Ovary (tissue), 7 donors: ENCODE measurements at regions not wholly inside any gene's neighbourhood (a gene's known extent, or its start where the extent isn't known, plus 50 kb on each side); places are given as distances from the start of the nearest gene placed in this dataset.

Experiments used
- DNase-seq, 5 donors: peaks; one replicate each; pipeline ENCODE4 v3.0.0-alpha.2; 2019 to 2020
- H3K27ac ChIP-seq, 2 donors: fragments of 200-600 bp; one replicate each; pipeline versions ENCODE4 v1.5.1 to v1.8.0; 2019 to 2022
- H3K27me3 ChIP-seq: fragments of 200-600 bp; one replicate; pipeline ENCODE4 v1.8.0; 2022
- H3K36me3 ChIP-seq: fragments of 200-600 bp; sonication (generic); one replicate; pipeline ENCODE4 v1.5.1; 2019
- H3K4me1 ChIP-seq: one replicate; pipeline ENCODE4 v1.8.1; 2013; ENCODE audit warnings: mild to moderate bottlenecking, moderate library complexity; ENCODE audit not compliant: insufficient read depth
- H3K4me3 ChIP-seq: fragments of 200-600 bp; sonication (generic); one replicate; pipeline ENCODE4 v1.5.1; 2017
- H3K9me3 ChIP-seq, 2 donors: fragments of 200-600 bp in 1 of 2; sonication (generic) in 1 of 2; one replicate each; pipeline versions ENCODE4 v1.5.1 to v1.8.1; 2013 to 2019; ENCODE audit warnings: mild to moderate bottlenecking in 1 of 2, moderate library complexity in 1 of 2
- CTCF ChIP-seq, 3 donors: fragments of 450-650 bp in 2 of 3; fragments of 200-600 bp in 1 of 3; IDR thresholded peaks; one replicate each; pipeline versions ENCODE4 v1.5.1 to v1.8.0; 2016 to 2022; ENCODE audit warnings: antibody characterized with exemption in 3 of 3, mild to moderate bottlenecking in 1 of 3
- EP300 ChIP-seq: sonication (generic); formaldehyde crosslinking; IDR thresholded peaks from one replicate; pipeline ENCODE4 v1.6.1; 2017; ENCODE audit warnings: antibody characterized with exemption
- POLR2A ChIP-seq: fragments of 450-650 bp; IDR thresholded peaks from one replicate; pipeline ENCODE4 v1.6.1; 2017; ENCODE audit warnings: antibody characterized with exemption, mild to moderate bottlenecking, moderate library complexity
- WGBS, 3 donors: extraction: QIAGEN DNeasy Blood & Tissue Kit in 1 of 3; methylation state at CpG; one replicate each; pipeline versions ENCODE4 v1.1.5 to v1.1.7; 2013 to 2017; 5-methylcytosine and 5-hydroxymethylcytosine counted together
- intact Hi-C, 4 donors: fragments of 100-400 bp; cut with DNase I; formaldehyde crosslinking; loops; one replicate each; pipeline versions ENCODE4 v1.11.0 to v1.15.1; 2022 to 2023
- donor health status: DM: no; HTN: no; CAD: no; lungs with moderate emphysema.
- donor health status: DM: no; HTN: no; CAD: no.
- donor health status: Bipolar disorder and iron deficiency.
- donor health status: DM: no; HTN: no; CAD: no.
- donor health status: DM: yes; HTN: yes; CAD: no.

- TF ChIP-seq CTCF (IDR thresholded peaks at IDR 0.05): no peak
- TF ChIP-seq POLR2A: no peak
- no peak for TF ChIP-seq EP300
- 64 to 74% (median 74%) methylated on average over 2 of the region's 2 CpGs for WGBS, 3 donors
- Histone ChIP-seq H3K27ac (no peak overlapping the region), H3K4me3 (no peak overlapping the region), H3K9me3 (peaks cover 0 to 9% of the 10 kb centered on the region in 2 donors), H3K27me3 (no peaks in the 10 kb centered on the region), H3K36me3 (no peaks in the 10 kb centered on the region), H3K4me1 (no peaks in the 10 kb centered on the region)
- DNase-seq: no peak
- intact Hi-C loops: no loop called here
Measured at GRCh38 chr3:190988102-190988501, 125.6 kb upstream of the GMNC start.

GRCh38 chr3:190984502-190985244, 122.2 kb upstream of the GMNC start:
- TF ChIP-seq CTCF (IDR thresholded peaks at IDR 0.05) (no peak), POLR2A (no peak), EP300 (no peak)
- intact Hi-C loops: no loop called here
- WGBS, 3 donors: 84 to 87% (median 85%) methylated on average over 4 of the region's 4 CpGs

GRCh38 chr3:190983875-190984274, 121.4 kb upstream of the GMNC start:
- Histone ChIP-seq H3K4me3 (no peak overlapping the region), H3K36me3 (no peaks in the 10 kb centered on the region), H3K4me1 (no peaks in the 10 kb centered on the region), H3K27ac (no peak overlapping the region), H3K27me3 (no peaks in the 10 kb centered on the region), H3K9me3 (peaks cover 0 to 9% of the 10 kb centered on the region in 2 donors)
- intact Hi-C loops: no loop called here
- DNase-seq: no peak
- 69 to 83% (median 80%) methylated on average over 1 of the region's 1 CpG for WGBS, 3 donors
- TF ChIP-seq CTCF (IDR thresholded peaks at IDR 0.05) (no peak), POLR2A (no peak), EP300 (no peak)

More at GRCh38 chr3:190984502-190985244, 122.2 kb upstream of the GMNC start:
- Histone ChIP-seq H3K4me1 (no peaks in the 10 kb centered on the region), H3K9me3 (peaks cover 0 to 9% of the 10 kb centered on the region in 2 donors), H3K27ac (no peak overlapping the region), H3K36me3 (no peaks in the 10 kb centered on the region), H3K4me3 (no peak overlapping the region), H3K27me3 (no peaks in the 10 kb centered on the region)
- no peak for DNase-seq

- 61 to 70% (median 69%) methylated on average over 3 of the region's 3 CpGs for whole genome bisulfite sequencing, 3 donors
- Histone ChIP-seq H3K27ac (no peak overlapping the region), H3K9me3 (no peaks in the 10 kb centered on the region), H3K4me1 (no peaks in the 10 kb centered on the region), H3K36me3 (no peaks in the 10 kb centered on the region), H3K27me3 (no peaks in the 10 kb centered on the region), H3K4me3 (no peak overlapping the region)
- TF ChIP-seq CTCF (IDR thresholded peaks at IDR 0.05): no peak
- TF ChIP-seq EP300: no peak
- TF ChIP-seq POLR2A: no peak
- intact Hi-C loops: no loop called here
- no peak for DNase-seq
Measured at GRCh38 chr3:190973771-190974170, 111.3 kb upstream of the GMNC start.
